Endometrium (tissue), 2 donors: ENCODE measurements at regions not wholly inside any gene's neighbourhood (a gene's known extent, or its start where the extent isn't known, plus 50 kb on each side); places are given as distances from the start of the nearest gene placed in this dataset.
"Not testable (repeated sequence)": the region's sequence is repeated elsewhere in the genome, so short reads cannot be mapped to it uniquely, and the experiment has no call there.

Experiments used
- FAIRE-seq: peaks from 2 replicates; lab custom pipeline; 2012; peaks lifted over from hg19 to GRCh38; lab: Jason Lieb, UNC
- donor health status: control.
- donor health status: control.

DNA sequence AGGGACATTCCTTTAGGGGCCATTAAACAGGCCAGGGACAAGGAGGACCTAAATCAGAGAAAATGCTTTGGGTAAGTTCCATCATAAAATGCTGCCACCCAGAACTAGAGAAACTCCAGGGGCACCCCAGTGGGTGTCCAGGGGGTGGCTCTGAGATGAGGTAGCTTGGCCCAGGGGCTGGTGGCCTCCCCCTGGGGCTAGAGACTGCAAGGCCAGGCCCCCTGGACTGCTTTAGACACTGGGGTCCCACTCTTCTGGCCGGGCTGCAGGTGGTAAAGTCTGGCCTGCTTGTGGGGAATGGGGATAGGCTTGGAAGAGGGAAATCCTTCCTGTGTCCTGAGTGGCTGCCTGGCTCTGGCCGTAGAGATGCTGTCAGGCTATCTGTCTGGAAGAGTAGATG, 169.6 kb upstream of the PODXL start:
- no peak for FAIRE-seq

DNA sequence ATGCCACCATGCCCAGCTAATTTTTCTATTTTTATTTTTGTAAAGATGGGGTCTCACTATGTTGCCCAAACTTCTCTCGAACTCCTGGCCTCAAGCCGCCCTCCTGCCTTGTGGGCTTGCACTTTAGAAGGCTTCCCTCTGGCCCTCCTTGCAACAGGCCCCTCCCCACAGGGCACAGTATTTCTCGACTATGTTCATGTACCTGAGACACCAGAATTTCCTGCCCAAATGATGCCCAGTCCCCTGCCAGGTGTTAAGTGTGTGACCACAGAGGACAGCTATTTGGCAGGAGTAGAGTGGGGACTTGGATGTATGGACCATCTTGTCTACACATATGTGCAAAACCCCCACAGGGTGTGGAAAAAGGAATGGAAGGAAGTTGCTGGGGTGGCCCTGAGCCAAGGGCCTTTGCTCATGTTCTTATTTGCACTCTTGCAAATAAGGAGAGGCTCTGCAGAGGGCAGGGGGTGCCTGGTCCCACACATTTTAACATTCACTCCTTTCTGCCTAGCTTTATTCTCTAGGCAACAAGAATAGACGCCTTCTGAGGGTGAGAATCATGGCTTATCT, 168.4 kb upstream of the PODXL start:
- FAIRE-seq: no peak

- no peak for FAIRE-seq
Measured at GRCh38 chr7:131723926-131724325, 167.5 kb upstream of the PODXL start.

DNA sequence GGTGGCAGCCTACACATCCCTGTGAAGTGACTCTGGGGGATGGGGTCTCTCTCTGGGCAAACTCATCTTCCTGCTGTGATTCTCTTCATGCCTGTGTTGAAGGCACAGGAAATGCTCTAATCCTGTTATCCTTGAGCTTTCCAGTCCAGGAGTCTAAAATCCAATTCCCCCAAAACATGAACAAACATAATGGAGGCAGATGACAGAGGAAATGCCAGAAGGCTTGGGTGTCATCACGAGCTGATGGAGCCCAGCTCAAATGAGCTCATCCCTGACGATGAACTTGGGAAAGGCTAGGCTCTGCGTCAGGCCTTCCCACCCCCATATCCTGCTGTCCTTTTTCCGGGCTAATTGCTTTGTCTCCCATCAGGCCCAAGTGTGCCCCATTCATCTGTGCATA, 165.9 kb upstream of the PODXL start:
- FAIRE-seq: no peak

DNA sequence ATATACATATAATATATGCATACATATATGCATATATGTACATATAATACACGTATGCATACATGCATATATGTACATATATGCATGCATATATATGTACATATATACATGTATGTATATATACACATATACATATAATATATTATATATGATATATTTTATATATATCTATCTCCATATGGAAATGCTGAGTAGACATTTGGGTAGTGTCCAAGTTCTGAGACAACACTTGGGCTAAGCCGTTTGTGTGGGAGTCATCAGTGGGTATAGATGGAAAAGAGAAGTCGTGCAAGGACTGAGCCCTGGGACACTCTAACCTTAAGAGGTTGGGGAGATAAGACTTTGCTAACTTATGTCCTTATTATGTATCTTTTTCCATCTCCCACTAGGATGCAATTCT, 165.2 kb upstream of the PODXL start:
- FAIRE-seq: no peak

DNA sequence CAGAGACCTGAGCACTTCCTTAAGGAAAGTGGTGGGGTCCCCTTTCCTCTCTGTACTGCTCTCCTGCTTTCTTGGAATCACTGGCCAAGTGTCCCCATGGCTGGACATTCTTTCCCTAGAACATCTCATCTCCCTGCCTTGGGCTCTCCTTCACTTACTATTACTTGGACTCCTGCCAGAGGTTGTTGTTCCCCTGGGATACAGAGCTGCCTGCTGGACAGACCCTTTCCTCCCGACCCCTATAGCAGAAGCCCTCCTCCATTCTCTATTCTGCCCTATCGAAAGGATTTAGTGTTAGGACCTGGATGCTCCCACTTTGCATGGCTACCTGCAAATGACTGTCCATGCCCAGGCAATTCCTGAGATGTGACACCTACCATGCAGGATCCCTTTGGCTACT, 164.3 kb upstream of the PODXL start:
- no peak for FAIRE-seq

DNA sequence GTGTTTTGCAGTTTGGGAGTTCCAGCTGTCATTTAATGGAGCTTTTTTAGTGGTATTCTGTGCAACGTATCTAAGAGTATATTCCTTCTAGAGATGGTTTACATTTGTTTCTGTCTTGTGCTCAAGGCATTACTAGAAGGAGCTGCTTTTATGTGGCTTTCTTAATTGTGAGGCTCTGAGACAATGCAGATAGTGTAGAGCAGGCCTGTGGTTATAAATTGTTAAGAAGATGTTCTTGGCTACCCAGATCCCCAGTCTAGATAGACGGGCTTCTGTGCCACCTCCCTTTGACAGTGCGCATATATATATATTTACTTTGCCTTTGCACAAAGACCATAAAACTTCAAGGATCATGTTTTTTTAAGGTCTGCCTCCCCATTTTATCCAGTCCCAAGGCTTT, 160.8 kb upstream of the PODXL start:
- FAIRE-seq: no peak

DNA sequence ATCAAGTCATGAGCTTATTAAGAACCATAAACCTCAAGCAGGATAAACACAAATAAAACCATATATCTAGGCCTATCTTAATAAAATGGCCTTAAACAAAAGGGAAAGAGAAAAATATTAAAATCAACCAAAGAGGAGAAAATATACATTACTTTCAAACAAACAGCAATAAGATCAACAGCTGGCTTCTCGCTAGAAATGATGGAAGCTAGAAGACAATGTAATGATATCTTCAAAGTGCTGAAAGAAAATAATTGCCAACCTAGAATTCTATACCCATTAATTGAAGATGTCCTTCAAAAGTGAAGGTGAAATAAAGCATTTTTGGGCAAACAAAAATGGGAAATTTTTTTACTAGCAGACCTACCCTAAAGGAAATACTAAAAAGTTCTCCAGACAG, 142.9 kb upstream of the PODXL start:
- FAIRE-seq: no peak

DNA sequence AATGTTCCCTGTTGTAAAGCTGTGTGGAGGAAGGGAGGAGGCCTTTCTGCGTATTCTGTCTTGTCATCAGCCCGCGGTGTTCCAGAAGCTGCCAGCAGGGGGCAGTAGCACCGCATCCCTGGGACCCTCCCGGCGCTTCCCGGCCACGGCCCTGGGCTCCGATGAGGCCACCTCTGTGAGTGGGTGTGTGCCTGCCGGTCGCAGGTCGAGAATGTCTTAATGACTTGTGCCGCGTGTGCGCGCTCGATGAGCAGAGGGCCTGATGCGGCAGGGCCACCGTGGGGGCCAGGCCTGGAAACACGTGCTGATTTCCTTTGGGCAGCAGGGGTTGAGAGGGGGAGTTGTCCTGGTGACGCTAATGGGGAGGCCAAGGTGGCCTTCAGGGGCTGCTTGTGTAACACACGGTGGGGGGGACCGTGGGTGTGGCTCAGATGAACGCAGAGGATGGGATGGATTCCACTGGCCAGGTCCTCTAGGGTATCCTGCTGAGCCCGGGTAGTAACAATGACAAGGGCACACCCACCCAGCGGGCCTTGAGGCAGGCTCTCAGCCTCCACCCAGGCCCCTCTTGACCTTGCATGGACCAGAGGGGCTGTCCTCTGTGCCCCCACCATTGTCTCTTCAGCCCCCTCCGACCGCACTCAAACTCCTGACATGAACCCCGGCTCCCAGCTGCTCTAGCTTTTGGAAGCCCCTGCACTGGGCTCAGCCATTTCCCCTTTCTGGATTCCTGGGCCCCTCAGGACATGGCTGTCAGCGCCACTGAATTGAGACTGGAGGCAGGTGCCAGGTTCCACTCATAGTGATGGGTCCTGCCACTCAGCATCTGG, 135.9 kb upstream of the PODXL start:
- no peak for FAIRE-seq

DNA sequence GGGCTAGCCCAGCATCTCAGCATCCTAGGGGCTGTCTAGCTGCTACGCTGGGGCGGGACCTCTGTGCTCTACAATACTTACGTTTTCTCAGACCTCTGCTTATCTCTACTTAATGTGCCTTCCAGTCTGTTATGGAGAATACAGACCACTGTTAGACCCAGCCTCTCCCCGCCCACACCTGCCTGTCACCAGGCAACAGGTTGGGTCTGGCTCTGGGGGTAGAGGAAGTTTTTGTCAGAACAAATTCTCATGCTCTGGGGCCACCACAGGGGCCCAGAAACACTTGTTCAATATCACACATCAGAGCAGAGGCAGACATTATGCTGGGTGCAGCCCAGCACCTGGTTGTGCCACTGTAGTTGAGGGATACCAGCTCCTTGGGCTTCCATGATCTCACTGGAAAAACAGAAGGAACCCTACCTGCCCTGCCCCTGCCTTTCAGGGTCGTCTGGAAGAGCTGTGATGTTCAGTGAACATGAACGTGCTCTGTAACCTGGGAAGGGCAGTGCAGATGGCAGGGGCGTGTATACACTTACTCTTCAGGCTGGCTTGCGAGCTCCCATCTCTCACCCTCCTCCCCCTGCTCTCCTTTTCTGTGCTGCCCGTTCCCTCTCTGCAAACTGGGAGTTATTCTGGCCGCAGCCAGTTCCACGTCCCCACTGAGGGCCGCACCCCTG, 135.2 kb upstream of the PODXL start:
- FAIRE-seq: no peak

DNA sequence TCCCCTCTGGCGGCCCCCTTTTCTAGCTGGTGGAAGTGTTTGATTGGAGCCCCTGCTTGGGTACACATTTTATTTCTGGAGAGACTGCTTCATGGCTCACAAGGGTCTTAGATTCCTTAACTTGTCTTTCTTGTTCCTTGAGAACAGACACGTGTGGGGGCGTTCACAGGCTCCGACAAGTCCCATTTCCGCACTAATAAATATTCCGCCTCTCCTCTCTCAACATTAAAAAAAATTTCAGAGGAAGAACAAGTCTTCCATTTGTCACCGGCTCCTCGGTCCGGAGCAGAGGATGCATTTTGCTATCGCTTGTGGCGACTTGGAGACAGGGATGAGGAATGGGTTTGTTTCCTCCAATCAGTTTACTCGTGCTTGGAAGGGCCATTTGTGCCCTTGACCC, 134.0 kb upstream of the PODXL start:
- FAIRE-seq: no peak

DNA sequence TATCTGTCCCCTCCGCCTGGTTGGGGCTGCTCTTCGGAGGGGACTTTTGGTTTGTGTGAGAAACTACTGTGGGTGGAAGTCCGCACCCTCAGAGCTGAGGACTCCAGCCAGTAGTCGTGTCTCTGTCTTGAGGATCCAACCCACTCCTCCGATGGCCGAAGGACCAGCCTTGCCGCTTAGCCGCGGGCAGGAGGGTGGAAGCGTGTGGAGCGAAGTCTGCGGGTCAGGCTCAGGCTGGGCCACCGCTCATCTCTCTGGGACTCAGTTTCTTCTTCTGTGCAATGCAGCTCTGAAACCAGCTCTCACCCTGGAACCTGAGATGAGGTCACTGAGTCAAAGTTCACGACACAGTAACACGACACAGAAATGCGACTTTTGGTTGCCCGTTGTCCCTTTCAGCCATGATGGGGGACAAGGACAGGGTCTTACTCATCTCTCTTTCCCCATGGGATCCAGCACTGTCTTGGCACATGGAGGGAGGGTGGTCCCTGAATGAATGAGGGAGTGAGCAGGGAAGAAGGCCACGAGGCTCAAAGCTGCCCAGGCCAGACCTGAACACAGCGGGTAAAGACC, 133.3 kb upstream of the PODXL start:
- no peak for FAIRE-seq

GRCh38 chr7:131688738-131689661, 132.6 kb upstream of the PODXL start:
- no peak for FAIRE-seq

DNA sequence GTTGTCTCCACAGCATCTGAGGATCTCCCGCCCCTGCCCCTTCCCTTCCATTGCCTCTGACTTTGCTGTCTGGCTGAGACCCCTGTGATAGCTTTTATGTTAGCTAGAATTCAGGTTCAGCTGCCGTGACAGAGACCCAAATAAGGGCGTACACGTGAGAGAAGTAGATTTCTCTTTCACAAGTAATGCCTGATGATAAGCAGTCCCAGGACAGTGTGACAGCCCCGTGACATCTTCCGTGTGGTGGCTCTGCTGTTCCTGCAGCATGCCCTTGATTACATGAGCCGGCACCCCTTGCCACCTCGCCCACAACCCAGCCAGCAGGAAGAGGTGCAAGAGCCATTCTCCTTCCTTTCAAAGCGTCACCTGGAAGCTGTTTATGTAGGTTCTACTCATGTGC, 130.9 kb upstream of the PODXL start:
- FAIRE-seq: no peak

- FAIRE-seq: no peak
Measured at GRCh38 chr7:131686833-131687232, 130.4 kb upstream of the PODXL start.

GRCh38 chr7:131683536-131684125, 127.2 kb upstream of the PODXL start:
- FAIRE-seq: no peak

DNA sequence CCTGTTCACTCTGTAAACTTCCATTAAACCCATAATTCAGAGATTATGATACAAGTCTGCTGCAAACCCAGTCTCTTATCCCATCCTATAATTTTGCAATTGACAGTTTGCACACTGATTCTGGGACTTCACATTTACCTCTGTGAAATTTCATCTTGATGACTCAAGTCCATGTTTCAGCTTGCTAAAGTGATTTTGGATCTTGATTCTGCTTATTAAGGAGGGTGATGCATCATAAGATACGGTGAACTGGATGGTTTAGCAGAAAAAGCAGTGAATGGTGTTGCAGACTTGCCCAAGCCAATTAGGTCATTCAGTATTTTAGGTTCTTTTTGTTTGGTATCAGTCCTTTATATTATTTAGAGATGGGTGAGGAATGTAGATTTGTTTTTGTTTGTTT, 125.5 kb upstream of the PODXL start:
- no peak for FAIRE-seq

DNA sequence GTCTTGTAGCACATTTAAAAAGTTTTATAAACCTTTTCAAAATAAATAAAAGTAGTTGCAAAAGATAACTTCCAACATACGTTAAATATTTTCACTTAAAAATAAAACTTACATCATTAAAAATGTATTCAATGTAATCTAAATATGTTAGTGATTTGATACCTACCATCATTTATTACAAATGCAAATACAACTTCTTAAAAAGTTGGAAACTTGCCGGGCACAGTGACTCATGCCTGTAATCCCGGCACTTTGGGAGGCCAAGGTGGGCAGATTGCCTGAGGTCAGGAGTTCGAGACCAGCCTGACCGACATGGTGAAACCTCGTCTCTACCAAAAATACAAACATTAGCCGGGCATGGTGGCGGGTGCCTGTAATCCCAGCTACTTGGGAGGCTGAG, 122.6 kb upstream of the PODXL start:
- FAIRE-seq: not testable (repeated sequence)

- not testable (repeated sequence) for FAIRE-seq
Measured at GRCh38 chr7:131676850-131677249, 120.4 kb upstream of the PODXL start.

- no peak for FAIRE-seq
Measured at GRCh38 chr7:131674131-131674530, 117.7 kb upstream of the PODXL start.

- no peak for FAIRE-seq
Measured at GRCh38 chr7:131673576-131673975, 117.1 kb upstream of the PODXL start.

DNA sequence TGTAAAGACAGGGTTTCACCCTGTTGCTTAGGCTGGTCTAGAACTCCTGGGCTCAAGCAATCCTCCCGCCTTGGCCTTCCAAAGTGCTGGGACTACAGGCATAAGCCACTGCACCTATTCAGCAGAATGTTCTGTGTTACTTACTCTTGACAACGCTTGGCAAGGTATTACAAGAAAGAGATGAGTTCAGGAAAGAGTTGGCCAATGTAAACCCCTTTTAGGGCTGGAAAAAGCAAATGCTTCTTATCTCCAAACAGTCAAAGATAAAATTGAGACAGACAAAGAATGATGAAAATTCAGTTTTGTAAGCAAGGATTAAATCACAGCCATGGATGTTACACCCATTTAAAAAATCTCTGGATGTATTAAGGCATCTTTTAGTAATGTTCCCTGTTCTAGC, 114.0 kb upstream of the PODXL start:
- no peak for FAIRE-seq
